ENCODE measurements at regions not wholly inside any gene's neighbourhood (a gene's known extent, or its start where the extent isn't known, plus 50 kb on each side); places are given as distances from the start of the nearest gene placed in this dataset.

GRCh38 chr18:27619090-27619772 is 434.1 kb upstream of the CHST9 start:
- no peak for DNase-seq

GRCh38 chr18:27616324-27616723 is 431.2 kb upstream of the CHST9 start:
- DNase-seq, result no peak

- DNase-seq, result no peak
Observed at GRCh38 chr18:27614951-27615844, 430.1 kb upstream of the CHST9 start.

GRCh38 chr18:27609221-27609620 is 424.1 kb upstream of the CHST9 start:
- DNase-seq, result no peak

GRCh38 chr18:27608742-27609141 is 423.6 kb upstream of the CHST9 start:
- DNase-seq, result no peak

GRCh38 chr18:27608174-27608573 is 423.1 kb upstream of the CHST9 start:
- DNase-seq, result no peak

- DNase-seq, result no peak
Observed at GRCh38 chr18:27606741-27607140, 421.6 kb upstream of the CHST9 start.

GRCh38 chr18:27605107-27605834 is 420.2 kb upstream of the CHST9 start:
- DNase-seq, result peak in 1 of 2 experiments; percentile 17

- DNase-seq, result no peak
Observed at GRCh38 chr18:27604583-27604982, 419.5 kb upstream of the CHST9 start.

- no peak for DNase-seq
Observed at GRCh38 chr18:27602092-27602491, 417.0 kb upstream of the CHST9 start.

- DNase-seq, result no peak
Observed at GRCh38 chr18:27600245-27600644, 415.1 kb upstream of the CHST9 start.

GRCh38 chr18:27599202-27599829 is 414.2 kb upstream of the CHST9 start:
- no peak for DNase-seq

GRCh38 chr18:27595113-27595838 is 410.2 kb upstream of the CHST9 start:
- no peak for DNase-seq

GRCh38 chr18:27585602-27586173 is 400.6 kb upstream of the CHST9 start:
- no peak for DNase-seq

- no peak for DNase-seq
Observed at GRCh38 chr18:27583466-27583865, 398.4 kb upstream of the CHST9 start.

- DNase-seq, result no peak
Observed at GRCh38 chr18:27582760-27583412, 397.8 kb upstream of the CHST9 start.

GRCh38 chr18:27581296-27581904 is 396.3 kb upstream of the CHST9 start:
- DNase-seq, result no peak

GRCh38 chr18:27579364-27579763 is 394.3 kb upstream of the CHST9 start:
- DNase-seq, result no peak

- DNase-seq, result no peak
Observed at GRCh38 chr18:27577752-27578151, 392.6 kb upstream of the CHST9 start.

GRCh38 chr18:27577265-27577664 is 392.2 kb upstream of the CHST9 start:
- no peak for DNase-seq

GRCh38 chr18:27567434-27567833 is 382.3 kb upstream of the CHST9 start:
- no peak for DNase-seq
